CD14-positive monocyte (primary cell): ENCODE measurements at regions not wholly inside any gene's neighbourhood (a gene's known extent, or its start where the extent isn't known, plus 50 kb on each side); places are given as distances from the start of the nearest gene placed in this dataset.

Experiments used
- DNase-seq, 3 donors: peaks; one replicate each; pipeline ENCODE4 v3.0.0-alpha.2; 2011 to 2022
- H2AFZ ChIP-seq: 2 replicates; pipeline ENCODE4 v1.6.0; 2012; ENCODE audit warnings: mild to moderate bottlenecking, low read depth, low read length, inconsistent platforms; ENCODE audit not compliant: insufficient read depth, poor library complexity, severe bottlenecking
- H3K27ac ChIP-seq, 2 donors: 1 replicate in 1 of 2; 2 replicates in 1 of 2; pipeline ENCODE4 v1.5.1; 2012 to 2013; ENCODE audit warnings: low read length in 2 of 2, control low read depth in 1 of 2, inconsistent platforms in 1 of 2, low read depth in 1 of 2, mild to moderate bottlenecking in 1 of 2
- H3K27me3 ChIP-seq, 2 donors: one replicate each; pipeline versions ENCODE4 v1.6.0 to v1.6.1; 2011 to 2013; ENCODE audit warnings: low read length in 2 of 2; ENCODE audit not compliant: control insufficient read depth in 2 of 2, insufficient read depth in 2 of 2
- H3K36me3 ChIP-seq, 2 donors: replicated peaks in 1 of 2; 1 replicate in 1 of 2; 2 replicates in 1 of 2; pipeline versions ENCODE4 v1.5.1 to v1.6.1; 2012 to 2013; ENCODE audit warnings: low read length in 2 of 2, control low read depth in 1 of 2, inconsistent platforms in 1 of 2, mild to moderate bottlenecking in 1 of 2; ENCODE audit not compliant: insufficient read depth in 2 of 2, control insufficient read depth in 1 of 2
- H3K4me1 ChIP-seq, 2 donors: 1 replicate in 1 of 2; 2 replicates in 1 of 2; pipeline versions ENCODE4 v1.5.1 to v1.6.1; 2012 to 2013; ENCODE audit warnings: low read length in 2 of 2, control low read depth in 1 of 2, inconsistent platforms in 1 of 2, mild to moderate bottlenecking in 1 of 2, moderate library complexity in 1 of 2; ENCODE audit not compliant: insufficient read depth in 2 of 2, control insufficient read depth in 1 of 2
- H3K4me2 ChIP-seq: replicated peaks from 2 replicates; pipeline ENCODE3; 2012; ENCODE audit warnings: low read length, moderate library complexity, mild to moderate bottlenecking; ENCODE audit not compliant: poor library complexity, severe bottlenecking; ENCODE audit errors: extremely low read depth
- H3K4me3 ChIP-seq, 3 experiments: fragments of 200-600 bp in 1 of 3; sonication (generic) in 1 of 3; replicated peaks in 1 of 3; 1 replicate in 2 of 3; 2 replicates in 1 of 3; pipeline ENCODE4 v1.5.1; 2011 to 2013; ENCODE audit warnings: low read length in 3 of 3, mild to moderate bottlenecking in 3 of 3, control low read depth in 2 of 3, low read depth in 2 of 3, inconsistent platforms in 1 of 3, moderate library complexity in 1 of 3
- H3K79me2 ChIP-seq: 2 replicates; pipeline ENCODE4 v1.6.0; 2012; ENCODE audit warnings: mild to moderate bottlenecking, control low read depth, inconsistent platforms, low read length, moderate library complexity; ENCODE audit not compliant: insufficient read depth
- H3K9ac ChIP-seq: 2 replicates; pipeline ENCODE4 v1.6.0; 2017; ENCODE audit warnings: low read length, mild to moderate bottlenecking; ENCODE audit not compliant: insufficient read depth, poor library complexity, severe bottlenecking
- H3K9me3 ChIP-seq, 2 donors: replicated peaks in 1 of 2; 1 replicate in 1 of 2; 2 replicates in 1 of 2; pipeline versions ENCODE4 v1.5.1 to v1.6.1; 2012 to 2013; ENCODE audit warnings: low read length in 2 of 2, control low read depth in 1 of 2; ENCODE audit not compliant: control insufficient read depth in 1 of 2, insufficient read depth in 1 of 2
- H4K20me1 ChIP-seq: 2 replicates; pipeline ENCODE4 v1.6.0; 2012; ENCODE audit warnings: mild to moderate bottlenecking, low read length, control low read depth, moderate library complexity; ENCODE audit not compliant: insufficient read depth
- H3K27ac Mint-ChIP-seq, 7 donors: one replicate each; pipeline ENCODE4 v1.8.0; 2020; ENCODE audit warnings: mild to moderate bottlenecking in 7 of 7, mixed read lengths in 7 of 7, moderate library complexity in 6 of 7, inconsistent platforms in 2 of 7
- H3K27me3 Mint-ChIP-seq, 3 donors: one replicate each; pipeline ENCODE4 v1.8.0; 2021 to 2022; ENCODE audit warnings: low read depth in 3 of 3, mild to moderate bottlenecking in 3 of 3, mixed read lengths in 3 of 3, moderate library complexity in 3 of 3, inconsistent platforms in 1 of 3
- H3K36me3 Mint-ChIP-seq, 2 donors: one replicate each; pipeline ENCODE4 v1.8.0; 2020; ENCODE audit warnings: mixed read lengths in 2 of 2, inconsistent platforms in 1 of 2, mild to moderate bottlenecking in 1 of 2
- H3K4me1 Mint-ChIP-seq: one replicate; pipeline ENCODE4 v1.8.0; 2020; ENCODE audit warnings: mild to moderate bottlenecking, mixed read lengths
- H3K4me3 Mint-ChIP-seq, 2 donors: one replicate each; pipeline ENCODE4 v1.8.0; 2020; ENCODE audit warnings: mild to moderate bottlenecking in 2 of 2, mixed read lengths in 2 of 2, moderate library complexity in 1 of 2
- H3K9me3 Mint-ChIP-seq, 7 donors: one replicate each; pipeline ENCODE4 v1.8.0; 2020 to 2022; ENCODE audit warnings: mixed read lengths in 7 of 7, mild to moderate bottlenecking in 6 of 7, moderate library complexity in 6 of 7, inconsistent platforms in 2 of 7
- WGBS: methylation state at CpG from one replicate; pipeline ENCODE4 v1.1.5; 2013; ENCODE audit warnings: missing lambda C conversion rate; ENCODE audit not compliant: insufficient coverage; 5-methylcytosine and 5-hydroxymethylcytosine counted together
- intact Hi-C, 2 donors: fragments of 100-400 bp; cut with micrococcal nuclease; formaldehyde crosslinking; loops; one replicate each; pipeline versions ENCODE4 v1.15.0 to v1.15.1; 2023
- TF ChIP-seq, protein P1 (sequence below): fragments of 200-600 bp; IDR thresholded peaks from one replicate; pipeline ENCODE4 v1.8.0; 2022; ENCODE audit warnings: antibody characterized with exemption, mild to moderate bottlenecking

DNA sequence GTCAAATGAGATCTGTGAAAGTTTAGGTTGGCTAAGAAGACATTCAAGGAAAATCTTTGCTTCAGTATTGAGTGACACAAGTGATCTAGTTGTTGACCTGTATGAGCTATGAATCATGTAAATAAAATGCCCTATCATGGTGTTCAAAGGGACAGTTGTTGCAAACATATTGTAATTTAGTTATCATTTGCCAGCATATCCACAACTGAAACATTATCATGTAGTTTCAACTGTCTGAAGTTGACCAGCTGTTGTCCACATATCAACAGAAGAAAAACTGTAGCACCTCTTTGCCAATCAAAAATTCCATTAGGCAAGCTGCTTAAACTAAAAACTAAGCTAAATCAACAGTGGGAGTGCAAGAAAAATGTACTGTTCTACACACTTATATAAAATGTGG, 527.1 kb upstream of the NRXN1 start:
- Histone ChIP-seq H3K4me3 (no peak overlapping the region), H3K9me3 (peaks cover 4 to 5% of the 10 kb centered on the region in 2 donors), H3K4me2 (no peak overlapping the region), H3K79me2 (no peaks in the 10 kb centered on the region), H3K4me1 (no peaks in the 10 kb centered on the region), H4K20me1 (no peaks in the 10 kb centered on the region), H3K27ac (no peak overlapping the region), H3K27me3 (no peaks in the 10 kb centered on the region), H3K36me3 (no peaks in the 10 kb centered on the region), H2AFZ (no peak overlapping the region), H3K9ac (no peak overlapping the region)
- H3K9me3 Mint-ChIP-seq, result peaks cover 0 to 14% (median 5%) of the 10 kb centered on the region in 7 donors
- TF ChIP-seq, protein P1, sequence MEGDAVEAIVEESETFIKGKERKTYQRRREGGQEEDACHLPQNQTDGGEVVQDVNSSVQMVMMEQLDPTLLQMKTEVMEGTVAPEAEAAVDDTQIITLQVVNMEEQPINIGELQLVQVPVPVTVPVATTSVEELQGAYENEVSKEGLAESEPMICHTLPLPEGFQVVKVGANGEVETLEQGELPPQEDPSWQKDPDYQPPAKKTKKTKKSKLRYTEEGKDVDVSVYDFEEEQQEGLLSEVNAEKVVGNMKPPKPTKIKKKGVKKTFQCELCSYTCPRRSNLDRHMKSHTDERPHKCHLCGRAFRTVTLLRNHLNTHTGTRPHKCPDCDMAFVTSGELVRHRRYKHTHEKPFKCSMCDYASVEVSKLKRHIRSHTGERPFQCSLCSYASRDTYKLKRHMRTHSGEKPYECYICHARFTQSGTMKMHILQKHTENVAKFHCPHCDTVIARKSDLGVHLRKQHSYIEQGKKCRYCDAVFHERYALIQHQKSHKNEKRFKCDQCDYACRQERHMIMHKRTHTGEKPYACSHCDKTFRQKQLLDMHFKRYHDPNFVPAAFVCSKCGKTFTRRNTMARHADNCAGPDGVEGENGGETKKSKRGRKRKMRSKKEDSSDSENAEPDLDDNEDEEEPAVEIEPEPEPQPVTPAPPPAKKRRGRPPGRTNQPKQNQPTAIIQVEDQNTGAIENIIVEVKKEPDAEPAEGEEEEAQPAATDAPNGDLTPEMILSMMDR, result no peak
- DNase-seq, result no peak
- H3K4me1 Mint-ChIP-seq, result no peaks in the 10 kb centered on the region
- no peak overlapping the region for H3K4me3 Mint-ChIP-seq
- no peaks in the 10 kb centered on the region for H3K36me3 Mint-ChIP-seq
- H3K27ac Mint-ChIP-seq, result no peak overlapping the region
- H3K27me3 Mint-ChIP-seq, result no peaks in the 10 kb centered on the region
- intact Hi-C loops, result no loop called here

DNA sequence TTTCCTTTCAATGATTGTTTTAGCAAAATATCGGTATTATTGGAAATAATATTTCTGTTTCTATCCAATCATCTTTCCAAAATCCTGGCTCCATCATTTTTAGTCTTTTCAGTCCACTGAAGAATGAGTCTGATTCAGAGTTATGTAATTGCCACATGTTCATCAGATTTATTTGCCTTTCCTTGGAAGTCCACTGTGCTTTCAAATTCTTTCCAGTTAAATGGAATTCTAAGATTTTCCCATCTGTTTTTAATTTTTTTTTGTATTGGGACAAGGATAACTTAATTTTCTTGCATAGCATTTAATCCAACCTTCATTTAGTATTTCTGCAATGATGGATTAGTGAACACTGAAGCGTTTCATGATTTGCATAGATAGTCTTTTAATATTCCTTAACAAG, 521.5 kb upstream of the NRXN1 start:
- no peak overlapping the region for H2AFZ ChIP-seq
- H3K4me1 Mint-ChIP-seq, result no peaks in the 10 kb centered on the region
- intact Hi-C loops, result no loop called here

More for the DNA sequence above, 521.5 kb upstream of the NRXN1 start:
- H3K36me3 Mint-ChIP-seq, result no peaks in the 10 kb centered on the region
- WGBS, result no CpG with 5 or more reads among the region's 2 CpGs
- no peak overlapping the region for H3K4me3 Mint-ChIP-seq
- no peak overlapping the region for H3K27ac ChIP-seq
- H3K4me2 ChIP-seq, result no peak overlapping the region
- no peaks in the 10 kb centered on the region for H3K79me2 ChIP-seq
- TF ChIP-seq, protein P1, result no peak
- no peak for DNase-seq
- H3K27ac Mint-ChIP-seq, result no peak overlapping the region
- H3K4me1 ChIP-seq, result no peaks in the 10 kb centered on the region
- no peak overlapping the region for H3K9ac ChIP-seq
- no peak overlapping the region for H3K4me3 ChIP-seq
- H3K9me3 ChIP-seq, result peaks cover 4 to 5% of the 10 kb centered on the region in 2 donors
- peaks cover 0 to 11% (median 2%) of the 10 kb centered on the region in 7 donors for H3K9me3 Mint-ChIP-seq
- no peaks in the 10 kb centered on the region for H4K20me1 ChIP-seq
- H3K36me3 ChIP-seq, result no peaks in the 10 kb centered on the region
- no peaks in the 10 kb centered on the region for H3K27me3 ChIP-seq
- no peaks in the 10 kb centered on the region for H3K27me3 Mint-ChIP-seq
